H1 (cell line): ENCODE measurements at regions not wholly inside any gene's neighbourhood (a gene's known extent, or its start where the extent isn't known, plus 50 kb on each side); places are given as distances from the start of the nearest gene placed in this dataset.

Experiments used
- CTCF ChIA-PET: fragments of 300-600 bp; sonication (Branson Sonifier 250); formaldehyde crosslinking; loops from one replicate; lab custom pipeline; 2021; ENCODE audit not compliant: partially characterized antibody; lab: Charles Lee
- POLR2A ChIA-PET: fragments of 300-600 bp; sonication (Branson Sonifier 250); formaldehyde crosslinking; loops from one replicate; lab custom pipeline; 2021; ENCODE audit warnings: inconsistent platforms; ENCODE audit not compliant: partially characterized antibody; lab: Charles Lee
- DNase-seq, 2 experiments: peaks; one replicate each; pipeline versions ENCODE4 v3.0.0 to v3.0.0-alpha.2; 2010 to 2022; ENCODE audit warnings: low spot score in 2 of 2, low read depth in 1 of 2, mixed read lengths in 1 of 2
- FAIRE-seq: peaks from 2 replicates; lab custom pipeline; 2011; peaks lifted over from hg19 to GRCh38; lab: Jason Lieb, UNC
- H2AFZ ChIP-seq: 2 replicates; pipeline ENCODE4 v1.8.1; 2012; ENCODE audit warnings: low read length, inconsistent platforms
- H2AK5ac ChIP-seq: 2 replicates; pipeline ENCODE4 v1.6.1; 2013; ENCODE audit warnings: low read depth, low read length
- H2BK120ac ChIP-seq: replicated peaks from 2 replicates; pipeline ENCODE3; 2013; ENCODE audit warnings: low read depth, low read length, inconsistent platforms
- H2BK12ac ChIP-seq: 2 replicates; pipeline ENCODE4 v1.6.1; 2013; ENCODE audit warnings: low read depth, low read length
- H2BK15ac ChIP-seq: 2 replicates; pipeline ENCODE4 v1.6.1; 2013; ENCODE audit warnings: low read length
- H2BK20ac ChIP-seq: 2 replicates; pipeline ENCODE4 v1.6.1; 2013; ENCODE audit warnings: low read length
- H2BK5ac ChIP-seq: 2 replicates; pipeline ENCODE4 v1.6.1; 2013; ENCODE audit warnings: low read depth, low read length
- H3K14ac ChIP-seq: 2 replicates; pipeline ENCODE4 v1.6.1; 2013; ENCODE audit warnings: inconsistent platforms; ENCODE audit not compliant: insufficient read length
- H3K18ac ChIP-seq: 2 replicates; pipeline ENCODE4 v1.6.1; 2013; ENCODE audit warnings: low read length; ENCODE audit errors: extremely low read depth
- H3K23ac ChIP-seq: 2 replicates; pipeline ENCODE4 v1.6.1; 2013; ENCODE audit warnings: inconsistent platforms; ENCODE audit not compliant: insufficient read length
- H3K23me2 ChIP-seq: 2 replicates; pipeline ENCODE4 v1.6.1; 2013; ENCODE audit warnings: low read depth, low read length
- H3K27ac ChIP-seq: 2 replicates; pipeline ENCODE4 v1.6.1; 2011; ENCODE audit warnings: low read depth, low read length, inconsistent platforms
- H3K27me3 ChIP-seq, 4 experiments: replicated peaks in 1 of 4; 1 replicate in 1 of 4; 2 replicates in 3 of 4; pipeline versions ENCODE4 v1.6.1 to v1.8.1; 2011 to 2013; ENCODE audit warnings: low read length in 3 of 4, mild to moderate bottlenecking in 3 of 4, inconsistent platforms in 2 of 4, mixed read lengths in 2 of 4, moderate library complexity in 1 of 4; ENCODE audit not compliant: control insufficient read depth in 3 of 4, insufficient read depth in 3 of 4; ENCODE audit errors: extremely low read depth in 1 of 4
- H3K36me3 ChIP-seq, 4 experiments: 2 replicates each; pipeline versions ENCODE4 v1.6.1 to v1.8.1; 2011 to 2013; ENCODE audit warnings: mild to moderate bottlenecking in 4 of 4, low read length in 3 of 4, moderate library complexity in 2 of 4, control low read depth in 1 of 4, inconsistent platforms in 1 of 4; ENCODE audit not compliant: insufficient read depth in 4 of 4, control insufficient read depth in 2 of 4
- H3K4ac ChIP-seq: replicated peaks from 2 replicates; pipeline ENCODE3; 2013; ENCODE audit warnings: low read length, low read depth, mixed read lengths, inconsistent platforms; ENCODE audit not compliant: insufficient read length
- H3K4me1 ChIP-seq, 4 experiments: replicated peaks in 1 of 4; 1 replicate in 1 of 4; 2 replicates in 3 of 4; pipeline versions ENCODE4 v1.6.1 to v1.8.1; 2011 to 2013; ENCODE audit warnings: low read length in 3 of 4, inconsistent platforms in 2 of 4, mixed read lengths in 1 of 4; ENCODE audit not compliant: insufficient read depth in 4 of 4, control insufficient read depth in 3 of 4
- H3K4me2 ChIP-seq, 2 experiments: 2 replicates each; pipeline versions ENCODE4 v1.6.1 to v1.8.1; 2011 to 2013; ENCODE audit warnings: low read depth in 2 of 2, low read length in 2 of 2, control low read depth in 1 of 2, inconsistent platforms in 1 of 2, mild to moderate bottlenecking in 1 of 2; ENCODE audit not compliant: insufficient read depth in 1 of 2
- H3K4me3 ChIP-seq, 4 experiments: fragments of 200-600, 300-600 bp in 1 of 4; sonication (generic), shearing (Covaris generic), sonication (Bioruptor Twin) in 1 of 4; 2 replicates each; pipeline versions ENCODE4 v1.5.1 to v1.8.1; 2011 to 2016; ENCODE audit warnings: low read length in 4 of 4, low read depth in 3 of 4, control low read depth in 2 of 4, inconsistent platforms in 2 of 4, mild to moderate bottlenecking in 2 of 4, mixed read lengths in 1 of 4, moderate library complexity in 1 of 4; ENCODE audit not compliant: insufficient read depth in 2 of 4; ENCODE audit errors: extremely low read depth in 1 of 4
- H3K56ac ChIP-seq: replicated peaks from 2 replicates; pipeline ENCODE3; 2013; ENCODE audit warnings: low read depth, mild to moderate bottlenecking, mixed read lengths, low read length, inconsistent platforms; ENCODE audit not compliant: insufficient read length
- H3K79me1 ChIP-seq: 2 replicates; pipeline ENCODE4 v1.6.1; 2013; ENCODE audit warnings: low read depth, low read length, control low read depth
- H3K79me2 ChIP-seq, 2 experiments: 2 replicates each; pipeline versions ENCODE4 v1.6.1 to v1.8.1; 2012 to 2013; ENCODE audit warnings: low read length in 2 of 2, mild to moderate bottlenecking in 2 of 2, inconsistent platforms in 1 of 2; ENCODE audit not compliant: insufficient read depth in 2 of 2, control insufficient read depth in 1 of 2
- H3K9ac ChIP-seq, 4 experiments: replicated peaks in 1 of 4; 1 replicate in 1 of 4; 2 replicates in 3 of 4; pipeline versions ENCODE4 v1.6.1 to v1.8.1; 2011 to 2013; ENCODE audit warnings: low read depth in 3 of 4, low read length in 3 of 4, control low read depth in 2 of 4, mild to moderate bottlenecking in 2 of 4, moderate library complexity in 2 of 4, inconsistent platforms in 1 of 4; ENCODE audit errors: extremely low read depth in 1 of 4
- H3K9me3 ChIP-seq, 2 experiments: 2 replicates each; pipeline versions ENCODE4 v1.6.1 to v1.8.1; 2012 to 2013; ENCODE audit warnings: mild to moderate bottlenecking in 2 of 2, moderate library complexity in 2 of 2, control low read depth in 1 of 2, inconsistent platforms in 1 of 2, low read depth in 1 of 2, low read length in 1 of 2, mixed read lengths in 1 of 2; ENCODE audit not compliant: insufficient read depth in 2 of 2
- H4K20me1 ChIP-seq, 2 experiments: replicated peaks in 1 of 2; 2 replicates each; pipeline versions ENCODE3 to v1.8.1; 2011 to 2013; ENCODE audit warnings: inconsistent platforms in 2 of 2, low read length in 2 of 2, mild to moderate bottlenecking in 1 of 2; ENCODE audit not compliant: insufficient read depth in 2 of 2, control insufficient read depth in 1 of 2
- H4K5ac ChIP-seq: 2 replicates; pipeline ENCODE4 v1.6.1; 2013; ENCODE audit warnings: low read length, low read depth, mixed read lengths, inconsistent platforms; ENCODE audit not compliant: insufficient read length
- H4K8ac ChIP-seq: 2 replicates; pipeline ENCODE4 v1.8.0; 2013; ENCODE audit warnings: mild to moderate bottlenecking, moderate library complexity, low read length, inconsistent platforms; ENCODE audit not compliant: insufficient read depth; ENCODE audit errors: extremely low read depth
- H4K91ac ChIP-seq: replicated peaks from 2 replicates; pipeline ENCODE3; 2013; ENCODE audit warnings: low read length, mixed read lengths, inconsistent platforms; ENCODE audit not compliant: insufficient read length
- EP300 ChIP-seq, 2 experiments: IDR thresholded peaks; 1 replicate in 1 of 2; 2 replicates in 1 of 2; pipeline ENCODE4 v1.6.1; 2011 to 2012; ENCODE audit warnings: low read depth in 2 of 2, low read length in 2 of 2, mild to moderate bottlenecking in 2 of 2, borderline replicate concordance in 1 of 2, inconsistent platforms in 1 of 2, moderate library complexity in 1 of 2
- JUN ChIP-seq: IDR thresholded peaks from 2 replicates; pipeline ENCODE4 v1.6.1; 2011; ENCODE audit warnings: low read depth, mild to moderate bottlenecking, improper control_type of control experiment, low read length
- KDM1A ChIP-seq: fragments of 200-600, 300-600 bp; sonication (generic); IDR thresholded peaks from 2 replicates; pipeline ENCODE4 v1.7.1; 2016; ENCODE audit warnings: mild to moderate bottlenecking, low read length, borderline replicate concordance
- NRF1 ChIP-seq: IDR thresholded peaks from 2 replicates; pipeline ENCODE4 v1.6.1; 2011; ENCODE audit warnings: mild to moderate bottlenecking, low read depth, low read length, improper control_type of control experiment
- PHF8 ChIP-seq: fragments of 200-600 bp; sonication (generic); conservative IDR thresholded peaks from 2 replicates; pipeline ENCODE4 v1.7.1; 2012; ENCODE audit warnings: low read depth, mild to moderate bottlenecking, inconsistent platforms, low read length, moderate library complexity
- SIN3A ChIP-seq, 2 experiments: IDR thresholded peaks in 1 of 2; conservative IDR thresholded peaks in 1 of 2; 2 replicates each; pipeline ENCODE4 v1.6.1; 2011 to 2012; ENCODE audit warnings: low read length in 2 of 2, improper control_type of control experiment in 1 of 2, low read depth in 1 of 2, mild to moderate bottlenecking in 1 of 2
- SUZ12 ChIP-seq: fragments of 200-600 bp; sonication (generic); IDR thresholded peaks from 2 replicates; pipeline ENCODE4 v1.6.1; 2012; ENCODE audit warnings: mild to moderate bottlenecking, inconsistent platforms, low read length, moderate library complexity, mixed read lengths
- TAF1 ChIP-seq: IDR thresholded peaks from 2 replicates; pipeline ENCODE4 v1.6.1; 2011; ENCODE audit warnings: mild to moderate bottlenecking, low read depth, low read length
- WGBS, 2 experiments: shearing (Covaris generic) in 1 of 2; methylation state at CpG; one replicate each; pipeline versions ENCODE4 v1.1.6 to v1.1.7; 2013 to 2015; ENCODE audit warnings: low lambda C conversion rate in 2 of 2, mixed read lengths in 2 of 2, inconsistent platforms in 1 of 2, low coverage in 1 of 2, missing lambda C conversion rate in 1 of 2; ENCODE audit not compliant: insufficient replicate concordance in 2 of 2, insufficient coverage in 1 of 2, insufficient read length in 1 of 2; ENCODE audit errors: extremely low coverage in 1 of 2, missing lambda C conversion rate in 1 of 2; 5-methylcytosine and 5-hydroxymethylcytosine counted together

GRCh38 chr1:193472838-193473398 lies 286.5 kb upstream of the B3GALT2 start:
- H3K14ac ChIP-seq = no peak overlapping the region
- H3K4ac ChIP-seq = no peak overlapping the region
- WGBS, 2 experiments = 91% methylated on average over 3 of the region's 3 CpGs; no CpG with 5 or more reads in 1 of the 2 experiments
- H3K27me3 ChIP-seq = no peaks in the 10 kb centered on the region
- no peak overlapping the region for H2BK15ac ChIP-seq
- no peak overlapping the region for H4K8ac ChIP-seq
- no peak for FAIRE-seq
- no peak for TF ChIP-seq PHF8
- no peak for TF ChIP-seq SUZ12
- no peak for TF ChIP-seq JUN
- no peak for TF ChIP-seq KDM1A
- no peak for TF ChIP-seq SIN3A (conservative IDR thresholded peaks at IDR 0.05 in 1 of 2, IDR thresholded peaks at IDR 0.05 in 1 of 2; ENCODE audit: low read depth in 1 of 2, low read length in 2 of 2)
- TF ChIP-seq TAF1 = no peak
- TF ChIP-seq NRF1 = no peak
- no peak for TF ChIP-seq EP300 (IDR thresholded peaks at IDR 0.05; ENCODE audit: borderline replicate concordance in 1 of 2, low read depth in 2 of 2, low read length in 2 of 2)
- no peaks in the 10 kb centered on the region for H3K9me3 ChIP-seq
- H3K4me2 ChIP-seq = no peak overlapping the region
- H4K91ac ChIP-seq = no peak overlapping the region
- no peak overlapping the region for H2BK12ac ChIP-seq
- no peak overlapping the region for H4K5ac ChIP-seq
- H3K23ac ChIP-seq = no peak overlapping the region
- ChIA-PET CTCF (interaction anchor here (0.7 to 1.3 kb wide), 2 partner anchors 11 to 89 kb away, joined by 3 to 5 read pairs; no protein-coding TSS in a partner anchor), POLR2A (no interaction called here)
- no peaks in the 10 kb centered on the region for H3K36me3 ChIP-seq
- H3K23me2 ChIP-seq = no peaks in the 10 kb centered on the region
- H2AFZ ChIP-seq = no peak overlapping the region
- H3K9ac ChIP-seq = no peak overlapping the region
- H2AK5ac ChIP-seq = no peak overlapping the region
- no peak for DNase-seq
- H2BK120ac ChIP-seq = no peak overlapping the region
- no peak overlapping the region for H3K27ac ChIP-seq
- H3K4me1 ChIP-seq = no peaks in the 10 kb centered on the region
- no peak overlapping the region for H3K4me3 ChIP-seq
- no peaks in the 10 kb centered on the region for H3K79me1 ChIP-seq
- no peak overlapping the region for H3K18ac ChIP-seq
- H2BK5ac ChIP-seq = no peak overlapping the region
- H4K20me1 ChIP-seq = no peaks in the 10 kb centered on the region
- no peaks in the 10 kb centered on the region for H3K79me2 ChIP-seq
- H2BK20ac ChIP-seq = no peak overlapping the region
- no peak overlapping the region for H3K56ac ChIP-seq
